HG03159 (cell line): ENCODE measurements at regions not wholly inside any gene's neighbourhood (a gene's known extent, or its start where the extent isn't known, plus 50 kb on each side); places are given as distances from the start of the nearest gene placed in this dataset.

Experiments
- ATAC-seq: cut with Tn5 transposase; IDR thresholded peaks from one replicate; pipeline ENCODE4 v1.9.1; 2021; ENCODE audit warnings: mild to moderate bottlenecking, moderate library complexity; ENCODE audit not compliant: unreplicated experiment

DNA sequence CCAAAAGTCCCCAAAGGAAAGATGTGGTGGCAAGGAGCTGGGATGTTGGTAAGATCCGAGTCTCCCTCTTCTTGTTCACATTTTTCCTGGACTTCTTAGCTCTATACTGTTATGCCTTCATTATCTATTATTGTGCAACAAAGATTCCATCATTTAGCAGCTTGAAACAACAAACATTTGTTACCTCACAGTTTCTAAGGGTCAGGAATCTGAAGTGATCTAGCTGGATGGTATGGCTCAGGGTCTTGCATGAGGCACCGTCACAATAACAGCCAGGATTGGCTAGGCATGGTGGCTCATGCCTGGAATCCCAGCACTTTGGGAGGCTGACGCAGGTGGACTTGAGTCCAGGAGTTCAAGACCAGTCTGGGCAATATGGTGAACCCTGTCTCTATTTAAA, 51.1 kb upstream of the KRAS start:
- no peak for ATAC-seq
